NCI-H1048 (cell line): ENCODE measurements at regions not wholly inside any gene's neighbourhood (a gene's known extent, or its start where the extent isn't known, plus 50 kb on each side); places are given as distances from the start of the nearest gene placed in this dataset.
"Not testable (repeated sequence)": the region's sequence is repeated elsewhere in the genome, so short reads cannot be mapped to it uniquely, and the experiment has no call there.

Source experiments
- DNase-seq: peaks from one replicate; lab custom pipeline; 2025; lab: John Stamatoyannopoulos, UW

- no peak for DNase-seq
Measured at GRCh38 chr5:101647861-101648260, 648.2 kb downstream of the SLCO4C1 start.

GRCh38 chr5:101643794-101644193, 652.3 kb downstream of the SLCO4C1 start:
- DNase-seq, result no peak

GRCh38 chr5:101637599-101637998, 658.5 kb downstream of the SLCO4C1 start:
- no peak for DNase-seq

GRCh38 chr5:101627770-101628169, 668.3 kb downstream of the SLCO4C1 start:
- DNase-seq, result not testable (repeated sequence)

GRCh38 chr5:101626572-101626971, 669.5 kb downstream of the SLCO4C1 start:
- no peak for DNase-seq

GRCh38 chr5:101611039-101611438, 685.0 kb downstream of the SLCO4C1 start:
- no peak for DNase-seq

GRCh38 chr5:101608322-101608721, 687.8 kb downstream of the SLCO4C1 start:
- no peak for DNase-seq

- DNase-seq, result no peak
Measured at GRCh38 chr5:101605700-101606099, 690.4 kb downstream of the SLCO4C1 start.

GRCh38 chr5:101600614-101601013, 695.5 kb downstream of the SLCO4C1 start:
- DNase-seq, result no peak

- DNase-seq, result no peak
Measured at GRCh38 chr5:101590384-101590783, 687.3 kb upstream of the ST8SIA4 start.

- no peak for DNase-seq
Measured at GRCh38 chr5:101585366-101585765, 682.3 kb upstream of the ST8SIA4 start.

GRCh38 chr5:101580591-101580990, 677.5 kb upstream of the ST8SIA4 start:
- DNase-seq, result no peak

GRCh38 chr5:101574017-101574416, 670.9 kb upstream of the ST8SIA4 start:
- DNase-seq, result no peak

GRCh38 chr5:101561018-101561417, 657.9 kb upstream of the ST8SIA4 start:
- no peak for DNase-seq

GRCh38 chr5:101543780-101544179, 640.7 kb upstream of the ST8SIA4 start:
- no peak for DNase-seq

- DNase-seq, result no peak
Measured at GRCh38 chr5:101539315-101539714, 636.2 kb upstream of the ST8SIA4 start.

GRCh38 chr5:101535626-101536025, 632.5 kb upstream of the ST8SIA4 start:
- no peak for DNase-seq

GRCh38 chr5:101534491-101535110, 631.5 kb upstream of the ST8SIA4 start:
- no peak for DNase-seq

- DNase-seq, result no peak
Measured at GRCh38 chr5:101532430-101532829, 629.3 kb upstream of the ST8SIA4 start.

- no peak for DNase-seq
Measured at GRCh38 chr5:101531026-101531425, 627.9 kb upstream of the ST8SIA4 start.

- not testable (repeated sequence) for DNase-seq
Measured at GRCh38 chr5:101529094-101529493, 626.0 kb upstream of the ST8SIA4 start.

- no peak for DNase-seq
Measured at GRCh38 chr5:101520417-101520816, 617.3 kb upstream of the ST8SIA4 start.

GRCh38 chr5:101517795-101518194, 614.7 kb upstream of the ST8SIA4 start:
- DNase-seq, result no peak

GRCh38 chr5:101515721-101516120, 612.6 kb upstream of the ST8SIA4 start:
- no peak for DNase-seq
